ENCODE measurements at regions not wholly inside any gene's neighbourhood (a gene's known extent, or its start where the extent isn't known, plus 50 kb on each side); places are given as distances from the start of the nearest gene placed in this dataset.
A peak's percentile ranks its signal among the peaks of the same experiment; 100 is the strongest.

GRCh38 chr2:217471319-217471718 lies 531.5 kb downstream of the TNS1 start:
- H3K4me1 ChIP-seq (ENCODE audit: control insufficient read depth, insufficient read depth, low read length), result peaks cover 30% of the 10 kb centered on the region
- H3K9ac ChIP-seq (ENCODE audit: low read length), result no peak overlapping the region
- no peaks in the 10 kb centered on the region for H3K9me3 ChIP-seq (ENCODE audit: control insufficient read depth, low read length)
- no peaks in the 10 kb centered on the region for H3K36me3 ChIP-seq (ENCODE audit: control insufficient read depth, insufficient read depth, low read length, severe bottlenecking)
- peak overlapping the region; percentile 19 for H3K4me3 ChIP-seq (ENCODE audit: low read length)
- no peaks in the 10 kb centered on the region for H3K27me3 ChIP-seq (replicated peaks; ENCODE audit: control insufficient read depth, insufficient read depth, low read length)
- DNase-seq (ENCODE audit: low read depth), result peak; percentile 38

GRCh38 chr2:217469203-217469810 lies 533.5 kb downstream of the TNS1 start:
- H3K36me3 ChIP-seq (ENCODE audit: control insufficient read depth, insufficient read depth, low read length, severe bottlenecking), result no peaks in the 10 kb centered on the region
- DNase-seq (ENCODE audit: low read depth), result no peak
- H3K4me3 ChIP-seq (ENCODE audit: low read length), result no peak overlapping the region
- no peaks in the 10 kb centered on the region for H3K27me3 ChIP-seq (replicated peaks; ENCODE audit: control insufficient read depth, insufficient read depth, low read length)
- peaks cover 33% of the 10 kb centered on the region for H3K4me1 ChIP-seq (ENCODE audit: control insufficient read depth, insufficient read depth, low read length)
- H3K9ac ChIP-seq (ENCODE audit: low read length), result no peak overlapping the region
- H3K9me3 ChIP-seq (ENCODE audit: control insufficient read depth, low read length), result no peaks in the 10 kb centered on the region

GRCh38 chr2:217468042-217468830 lies 534.6 kb downstream of the TNS1 start:
- DNase-seq (ENCODE audit: low read depth), result no peak
- no peaks in the 10 kb centered on the region for H3K27me3 ChIP-seq (replicated peaks; ENCODE audit: control insufficient read depth, insufficient read depth, low read length)

GRCh38 chr2:217467331-217467730 lies 535.5 kb downstream of the TNS1 start:
- H3K9me3 ChIP-seq (ENCODE audit: control insufficient read depth, low read length), result no peaks in the 10 kb centered on the region
- H3K4me1 ChIP-seq (ENCODE audit: control insufficient read depth, insufficient read depth, low read length), result peaks cover 33% of the 10 kb centered on the region
- peak overlapping the region; percentile 53 for H3K9ac ChIP-seq (ENCODE audit: low read length)
- H3K4me3 ChIP-seq (ENCODE audit: low read length), result peak overlapping the region; percentile 21
- DNase-seq (ENCODE audit: low read depth), result no peak
- no peaks in the 10 kb centered on the region for H3K27me3 ChIP-seq (replicated peaks; ENCODE audit: control insufficient read depth, insufficient read depth, low read length)
- no peaks in the 10 kb centered on the region for H3K36me3 ChIP-seq (ENCODE audit: control insufficient read depth, insufficient read depth, low read length, severe bottlenecking)

More at GRCh38 chr2:217468042-217468830, 534.6 kb downstream of the TNS1 start:
- no peak overlapping the region for H3K4me3 ChIP-seq (ENCODE audit: low read length)
- H3K36me3 ChIP-seq (ENCODE audit: control insufficient read depth, insufficient read depth, low read length, severe bottlenecking), result no peaks in the 10 kb centered on the region
- H3K9ac ChIP-seq (ENCODE audit: low read length), result peak overlapping the region; percentile 10
- peaks cover 33% of the 10 kb centered on the region for H3K4me1 ChIP-seq (ENCODE audit: control insufficient read depth, insufficient read depth, low read length)
- H3K9me3 ChIP-seq (ENCODE audit: control insufficient read depth, low read length), result no peaks in the 10 kb centered on the region

GRCh38 chr2:217466805-217467204 lies 536.0 kb downstream of the TNS1 start:
- Histone ChIP-seq H3K9ac (ENCODE audit: low read length) (peak overlapping the region; percentile 53), H3K36me3 (ENCODE audit: control insufficient read depth, insufficient read depth, low read length, severe bottlenecking) (no peaks in the 10 kb centered on the region), H3K9me3 (ENCODE audit: control insufficient read depth, low read length) (no peaks in the 10 kb centered on the region), H3K27me3 (replicated peaks; ENCODE audit: control insufficient read depth, insufficient read depth, low read length) (no peaks in the 10 kb centered on the region), H3K4me3 (ENCODE audit: low read length) (peak overlapping the region; percentile 21), H3K4me1 (ENCODE audit: control insufficient read depth, insufficient read depth, low read length) (peaks cover 33% of the 10 kb centered on the region)
- no peak for DNase-seq (ENCODE audit: low read depth)

GRCh38 chr2:217466104-217466503 lies 536.7 kb downstream of the TNS1 start:
- Histone ChIP-seq H3K4me1 (ENCODE audit: control insufficient read depth, insufficient read depth, low read length) (peaks cover 32% of the 10 kb centered on the region), H3K9ac (ENCODE audit: low read length) (no peak overlapping the region), H3K9me3 (ENCODE audit: control insufficient read depth, low read length) (no peaks in the 10 kb centered on the region), H3K4me3 (ENCODE audit: low read length) (no peak overlapping the region), H3K36me3 (ENCODE audit: control insufficient read depth, insufficient read depth, low read length, severe bottlenecking) (no peaks in the 10 kb centered on the region), H3K27me3 (replicated peaks; ENCODE audit: control insufficient read depth, insufficient read depth, low read length) (no peaks in the 10 kb centered on the region)
- DNase-seq (ENCODE audit: low read depth), result no peak

GRCh38 chr2:217465100-217465499 lies 537.7 kb downstream of the TNS1 start:
- Histone ChIP-seq H3K9me3 (ENCODE audit: control insufficient read depth, low read length) (no peaks in the 10 kb centered on the region), H3K36me3 (ENCODE audit: control insufficient read depth, insufficient read depth, low read length, severe bottlenecking) (no peaks in the 10 kb centered on the region), H3K9ac (ENCODE audit: low read length) (no peak overlapping the region), H3K4me3 (ENCODE audit: low read length) (no peak overlapping the region), H3K27me3 (replicated peaks; ENCODE audit: control insufficient read depth, insufficient read depth, low read length) (no peaks in the 10 kb centered on the region), H3K4me1 (ENCODE audit: control insufficient read depth, insufficient read depth, low read length) (peaks cover 28% of the 10 kb centered on the region)
- DNase-seq (ENCODE audit: low read depth), result no peak

- Histone ChIP-seq H3K4me1 (ENCODE audit: control insufficient read depth, insufficient read depth, low read length) (peaks cover 28% of the 10 kb centered on the region), H3K27me3 (replicated peaks; ENCODE audit: control insufficient read depth, insufficient read depth, low read length) (no peaks in the 10 kb centered on the region)
- DNase-seq (ENCODE audit: low read depth), result no peak
Measured at GRCh38 chr2:217463402-217464075, 539.3 kb downstream of the TNS1 start.

GRCh38 chr2:217462121-217462520 lies 540.7 kb downstream of the TNS1 start:
- Histone ChIP-seq H3K36me3 (ENCODE audit: control insufficient read depth, insufficient read depth, low read length, severe bottlenecking) (no peaks in the 10 kb centered on the region), H3K4me3 (ENCODE audit: low read length) (no peak overlapping the region), H3K9ac (ENCODE audit: low read length) (no peak overlapping the region), H3K4me1 (ENCODE audit: control insufficient read depth, insufficient read depth, low read length) (peaks cover 15% of the 10 kb centered on the region), H3K27me3 (replicated peaks; ENCODE audit: control insufficient read depth, insufficient read depth, low read length) (no peaks in the 10 kb centered on the region), H3K9me3 (ENCODE audit: control insufficient read depth, low read length) (no peaks in the 10 kb centered on the region)
- no peak for DNase-seq (ENCODE audit: low read depth)

More at GRCh38 chr2:217463402-217464075, 539.3 kb downstream of the TNS1 start:
- Histone ChIP-seq H3K4me3 (ENCODE audit: low read length) (no peak overlapping the region), H3K9me3 (ENCODE audit: control insufficient read depth, low read length) (no peaks in the 10 kb centered on the region), H3K9ac (ENCODE audit: low read length) (no peak overlapping the region), H3K36me3 (ENCODE audit: control insufficient read depth, insufficient read depth, low read length, severe bottlenecking) (no peaks in the 10 kb centered on the region)

GRCh38 chr2:217461674-217462073 lies 541.1 kb downstream of the TNS1 start:
- H3K9me3 ChIP-seq (ENCODE audit: control insufficient read depth, low read length), result no peaks in the 10 kb centered on the region
- H3K4me1 ChIP-seq (ENCODE audit: control insufficient read depth, insufficient read depth, low read length), result peaks cover 10% of the 10 kb centered on the region
- no peaks in the 10 kb centered on the region for H3K27me3 ChIP-seq (replicated peaks; ENCODE audit: control insufficient read depth, insufficient read depth, low read length)
- no peak for DNase-seq (ENCODE audit: low read depth)
- no peak overlapping the region for H3K9ac ChIP-seq (ENCODE audit: low read length)
- H3K36me3 ChIP-seq (ENCODE audit: control insufficient read depth, insufficient read depth, low read length, severe bottlenecking), result no peaks in the 10 kb centered on the region
- H3K4me3 ChIP-seq (ENCODE audit: low read length), result no peak overlapping the region

- Histone ChIP-seq H3K4me3 (ENCODE audit: low read length) (no peak overlapping the region), H3K4me1 (ENCODE audit: control insufficient read depth, insufficient read depth, low read length) (peaks cover 2% of the 10 kb centered on the region), H3K9me3 (ENCODE audit: control insufficient read depth, low read length) (no peaks in the 10 kb centered on the region), H3K9ac (ENCODE audit: low read length) (no peak overlapping the region), H3K36me3 (ENCODE audit: control insufficient read depth, insufficient read depth, low read length, severe bottlenecking) (no peaks in the 10 kb centered on the region), H3K27me3 (replicated peaks; ENCODE audit: control insufficient read depth, insufficient read depth, low read length) (no peaks in the 10 kb centered on the region)
- DNase-seq (ENCODE audit: low read depth), result no peak
Measured at GRCh38 chr2:217459680-217460405, 543.0 kb downstream of the TNS1 start.

Measured in adipocyte (in vitro differentiated cells).